Activated T-helper 17 cell treated with anti-CD3 and anti-CD28 coated beads, Interleukin-2, amount 50 U/mL, for 72 hours (primary cell): ENCODE measurements at regions not wholly inside any gene's neighbourhood (a gene's known extent, or its start where the extent isn't known, plus 50 kb on each side); places are given as distances from the start of the nearest gene placed in this dataset.

Source experiments
- ATAC-seq: fragments of 150-1000 bp; cut with Tn5 transposase; replicated peaks from 2 replicates; pipeline ENCODE4 v1.10.0; 2021; ENCODE audit warnings: mild to moderate bottlenecking, moderate library complexity
- H3K27ac Mint-ChIP-seq: one replicate; pipeline ENCODE4 v1.8.0; 2022; ENCODE audit warnings: mixed read lengths
- H3K27me3 Mint-ChIP-seq: one replicate; pipeline ENCODE4 v1.8.0; 2022; ENCODE audit warnings: mixed read lengths
- H3K36me3 Mint-ChIP-seq: one replicate; pipeline ENCODE4 v1.8.0; 2022; ENCODE audit warnings: low read depth, mild to moderate bottlenecking, mixed read lengths
- H3K4me1 Mint-ChIP-seq: one replicate; pipeline ENCODE4 v1.8.0; 2022; ENCODE audit warnings: mixed read lengths
- H3K4me3 Mint-ChIP-seq: one replicate; pipeline ENCODE4 v1.8.0; 2022; ENCODE audit warnings: mild to moderate bottlenecking, mixed read lengths
- H3K9me3 Mint-ChIP-seq: one replicate; pipeline ENCODE4 v1.8.0; 2022; ENCODE audit warnings: mixed read lengths

DNA sequence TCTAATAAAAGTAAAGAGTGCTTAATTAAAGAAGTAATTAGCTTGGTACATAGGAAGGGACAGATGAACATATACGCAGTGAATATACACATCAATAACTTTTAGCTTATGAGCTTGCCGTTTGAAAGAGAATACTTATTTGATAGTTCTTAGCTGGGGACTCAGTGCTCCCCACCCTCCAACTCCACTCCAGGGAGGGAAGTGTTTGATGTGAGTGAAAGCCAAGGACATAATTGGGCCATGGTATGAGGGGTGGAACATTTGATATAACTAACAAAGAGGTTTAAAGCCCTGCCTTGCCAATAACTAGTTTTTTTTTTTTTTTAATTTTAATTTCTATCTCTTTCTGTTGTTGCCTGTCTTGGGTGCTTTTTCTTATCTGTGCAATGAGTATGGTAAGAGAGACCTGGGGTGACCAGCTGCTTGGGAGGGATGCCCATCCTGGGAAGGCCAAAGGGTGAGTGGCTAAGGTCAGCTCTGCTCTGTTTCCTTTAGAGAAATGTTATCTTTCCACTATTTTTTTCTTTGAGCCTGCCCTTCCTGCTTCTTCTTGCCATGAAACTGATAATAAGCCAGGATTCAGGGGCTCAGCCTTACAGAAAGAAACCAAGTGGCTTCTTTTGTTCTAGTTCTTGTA lies 132.8 kb upstream of the CPSF6 start:
- Mint-ChIP-seq H3K36me3 (no peaks in the 10 kb centered on the region), H3K9me3 (no peaks in the 10 kb centered on the region), H3K27me3 (peaks cover 3% of the 10 kb centered on the region), H3K4me1 (no peaks in the 10 kb centered on the region), H3K27ac (no peak overlapping the region), H3K4me3 (no peak overlapping the region)
- ATAC-seq: no peak

DNA sequence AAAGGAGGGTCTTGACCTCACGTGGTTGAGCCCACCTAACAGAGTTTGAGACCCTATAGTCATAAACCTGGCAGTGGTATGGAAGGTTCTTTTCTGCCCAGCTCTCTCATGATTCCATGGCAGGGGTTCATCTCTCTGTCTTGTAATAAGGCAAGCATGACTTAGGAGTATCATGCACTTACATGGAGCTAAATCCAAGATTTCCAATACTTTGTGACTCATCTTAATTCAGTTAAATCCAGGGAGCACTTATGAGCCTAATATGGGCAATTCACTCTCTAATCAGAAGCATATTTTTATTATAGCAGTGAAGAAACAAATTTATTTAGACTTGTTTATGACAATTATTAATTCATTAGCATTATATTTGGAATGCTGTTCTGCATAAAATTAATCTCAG lies 131.8 kb upstream of the CPSF6 start:
- Mint-ChIP-seq H3K27ac (no peak overlapping the region), H3K4me1 (no peaks in the 10 kb centered on the region), H3K36me3 (no peaks in the 10 kb centered on the region), H3K27me3 (peaks cover 3% of the 10 kb centered on the region), H3K4me3 (no peak overlapping the region), H3K9me3 (no peaks in the 10 kb centered on the region)
- ATAC-seq: no peak

DNA sequence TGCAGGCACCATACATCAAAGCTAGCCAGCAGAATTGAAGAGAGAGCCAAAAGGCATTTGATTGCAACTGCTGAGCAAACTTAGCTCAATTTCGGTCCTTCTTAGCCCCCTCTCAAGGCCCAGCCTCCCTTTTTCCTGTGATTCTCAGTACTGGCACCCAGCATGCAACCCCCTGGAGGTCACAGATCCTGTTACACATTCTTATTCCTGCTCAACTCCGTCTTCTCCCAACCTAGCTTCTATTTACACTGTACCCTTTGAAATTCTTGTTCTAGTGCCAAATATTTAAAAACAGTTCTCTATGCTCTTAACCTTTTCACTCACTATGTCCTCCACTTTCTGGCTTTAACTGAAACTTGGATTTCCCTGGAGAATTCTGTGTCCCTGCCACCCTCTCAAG lies 131.3 kb upstream of the CPSF6 start:
- no peaks in the 10 kb centered on the region for H3K36me3 Mint-ChIP-seq
- H3K27me3 Mint-ChIP-seq: peaks cover 3% of the 10 kb centered on the region
- ATAC-seq: no peak
- H3K27ac Mint-ChIP-seq: no peak overlapping the region
- H3K9me3 Mint-ChIP-seq: no peaks in the 10 kb centered on the region
- no peak overlapping the region for H3K4me3 Mint-ChIP-seq
- no peaks in the 10 kb centered on the region for H3K4me1 Mint-ChIP-seq

DNA sequence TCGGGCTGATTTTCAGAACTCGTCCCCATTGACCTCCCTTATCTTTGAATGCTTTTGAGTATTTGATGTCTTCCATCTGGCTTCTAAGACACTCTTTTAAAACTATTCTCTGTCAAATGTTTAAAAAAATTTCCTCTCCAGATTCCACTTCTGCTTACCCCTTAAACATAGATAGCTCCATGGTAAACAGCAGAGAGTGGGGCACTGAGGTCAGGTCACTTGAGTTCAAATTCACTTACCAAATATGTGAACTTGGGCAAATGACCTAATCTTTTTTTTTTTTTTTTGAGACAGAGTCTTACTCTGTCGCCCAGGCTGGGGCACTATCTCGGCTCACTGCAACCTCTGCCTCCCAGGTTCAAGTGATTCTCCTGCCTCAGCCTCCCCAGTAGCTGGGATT lies 126.8 kb upstream of the CPSF6 start:
- ATAC-seq: no peak
- no peak overlapping the region for H3K27ac Mint-ChIP-seq
- no peaks in the 10 kb centered on the region for H3K4me1 Mint-ChIP-seq
- no peak overlapping the region for H3K4me3 Mint-ChIP-seq
- H3K36me3 Mint-ChIP-seq: no peaks in the 10 kb centered on the region
- H3K9me3 Mint-ChIP-seq: no peaks in the 10 kb centered on the region
- peaks cover 3% of the 10 kb centered on the region for H3K27me3 Mint-ChIP-seq

DNA sequence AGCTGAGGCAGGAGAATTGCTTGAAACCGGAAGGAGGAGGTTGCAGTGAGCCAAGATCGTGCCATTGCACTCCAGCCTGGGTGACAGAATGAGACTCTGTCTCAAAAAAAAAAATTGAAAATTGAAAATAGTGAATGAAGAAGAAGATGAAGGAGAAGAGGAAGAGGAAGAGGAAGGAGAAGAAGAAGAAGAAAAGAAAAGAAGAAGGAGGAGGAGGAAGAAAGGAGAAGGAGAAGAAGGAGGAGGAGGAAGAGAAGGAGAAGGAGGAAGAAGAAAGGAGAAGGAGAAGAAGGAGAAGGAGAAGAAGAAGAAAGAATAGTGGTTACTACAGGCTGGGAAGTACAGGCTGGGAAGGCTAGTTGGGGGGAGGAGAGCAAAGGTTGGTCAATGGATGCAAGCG lies 124.3 kb upstream of the CPSF6 start:
- no peaks in the 10 kb centered on the region for H3K36me3 Mint-ChIP-seq
- ATAC-seq: no peak
- H3K9me3 Mint-ChIP-seq: no peaks in the 10 kb centered on the region
- H3K4me3 Mint-ChIP-seq: no peak overlapping the region
- peaks cover 3% of the 10 kb centered on the region for H3K27me3 Mint-ChIP-seq
- H3K4me1 Mint-ChIP-seq: no peaks in the 10 kb centered on the region
- no peak overlapping the region for H3K27ac Mint-ChIP-seq

DNA sequence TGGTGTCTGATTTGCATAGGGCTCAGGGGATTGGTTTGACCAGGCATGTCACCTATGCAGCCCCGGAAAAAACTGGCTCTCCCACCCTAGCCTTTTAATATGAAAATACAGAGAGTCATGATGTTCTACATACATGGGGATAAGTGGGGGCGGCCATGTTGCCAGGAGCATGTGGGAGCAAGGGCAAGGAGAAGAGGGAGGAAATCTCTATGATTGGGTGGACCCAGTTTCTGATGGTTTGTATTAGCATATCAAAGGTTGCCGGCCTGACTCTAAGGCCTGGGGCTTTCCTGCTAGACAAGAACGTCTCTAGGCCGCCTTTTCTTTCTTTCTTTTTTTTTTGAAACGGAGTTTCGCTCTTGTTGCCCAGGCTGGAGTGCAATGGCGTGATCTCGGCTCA lies 123.4 kb upstream of the CPSF6 start:
- no peaks in the 10 kb centered on the region for H3K27me3 Mint-ChIP-seq
- no peaks in the 10 kb centered on the region for H3K9me3 Mint-ChIP-seq
- H3K4me1 Mint-ChIP-seq: no peaks in the 10 kb centered on the region
- H3K36me3 Mint-ChIP-seq: no peaks in the 10 kb centered on the region
- H3K4me3 Mint-ChIP-seq: no peak overlapping the region
- H3K27ac Mint-ChIP-seq: no peak overlapping the region
- no peak for ATAC-seq

DNA sequence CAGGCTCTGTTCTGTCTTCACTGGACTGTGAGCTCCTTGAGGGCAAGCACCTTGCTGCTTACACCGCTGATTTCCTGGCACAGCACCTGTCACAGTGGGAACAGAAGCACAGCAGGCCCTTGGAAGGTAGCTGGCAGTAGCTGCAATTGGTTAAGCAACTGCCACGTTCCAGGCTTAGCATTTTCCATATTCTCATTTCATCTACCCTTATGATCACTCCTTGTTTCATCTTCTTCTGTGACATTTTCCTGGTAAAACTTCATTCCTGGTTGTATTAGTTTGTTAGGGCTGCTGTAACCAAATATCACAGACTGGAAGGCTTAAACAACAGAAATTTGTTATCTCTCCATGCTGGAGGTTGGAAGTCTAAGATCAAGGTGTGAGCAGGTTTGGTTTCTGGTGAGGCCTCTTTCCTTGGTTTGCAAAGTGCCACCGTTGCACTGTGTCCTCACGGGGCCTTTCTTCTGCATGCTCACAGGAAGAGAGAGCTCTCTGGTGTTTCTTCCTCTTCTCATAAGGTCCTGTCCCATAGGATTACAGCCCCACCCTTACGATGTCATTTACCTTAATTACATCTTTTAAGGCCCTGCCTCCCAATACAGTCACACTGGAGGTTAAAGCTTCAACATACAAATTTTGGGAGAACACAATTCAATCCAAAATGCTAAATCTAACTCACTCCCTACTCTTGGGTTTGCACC lies 121.7 kb upstream of the CPSF6 start:
- Mint-ChIP-seq H3K4me3 (no peak overlapping the region), H3K27ac (no peak overlapping the region), H3K9me3 (no peaks in the 10 kb centered on the region), H3K4me1 (no peaks in the 10 kb centered on the region), H3K36me3 (no peaks in the 10 kb centered on the region), H3K27me3 (no peaks in the 10 kb centered on the region)
- ATAC-seq: no peak

DNA sequence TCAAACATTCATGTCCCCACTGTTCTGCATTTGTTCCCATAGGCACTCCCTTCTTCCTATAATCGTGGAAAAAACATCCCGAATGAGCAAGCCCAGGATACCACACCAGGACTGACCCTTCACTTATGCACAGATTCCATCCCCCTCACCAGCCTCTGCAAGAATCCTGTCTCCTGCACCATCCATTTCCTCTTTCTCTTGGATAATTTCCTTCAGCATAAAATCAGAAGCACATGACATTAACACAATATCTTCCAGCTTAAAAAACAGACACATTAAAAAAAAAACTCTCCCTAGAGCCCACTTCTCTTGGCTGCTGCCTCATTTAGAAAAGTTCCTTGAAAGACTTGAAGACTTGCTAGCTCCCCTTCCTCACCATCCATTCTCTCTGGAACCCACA lies 120.9 kb upstream of the CPSF6 start:
- H3K4me3 Mint-ChIP-seq: no peak overlapping the region
- no peak for ATAC-seq
- no peaks in the 10 kb centered on the region for H3K9me3 Mint-ChIP-seq
- no peaks in the 10 kb centered on the region for H3K36me3 Mint-ChIP-seq
- no peaks in the 10 kb centered on the region for H3K27me3 Mint-ChIP-seq
- no peaks in the 10 kb centered on the region for H3K4me1 Mint-ChIP-seq
- H3K27ac Mint-ChIP-seq: no peak overlapping the region

DNA sequence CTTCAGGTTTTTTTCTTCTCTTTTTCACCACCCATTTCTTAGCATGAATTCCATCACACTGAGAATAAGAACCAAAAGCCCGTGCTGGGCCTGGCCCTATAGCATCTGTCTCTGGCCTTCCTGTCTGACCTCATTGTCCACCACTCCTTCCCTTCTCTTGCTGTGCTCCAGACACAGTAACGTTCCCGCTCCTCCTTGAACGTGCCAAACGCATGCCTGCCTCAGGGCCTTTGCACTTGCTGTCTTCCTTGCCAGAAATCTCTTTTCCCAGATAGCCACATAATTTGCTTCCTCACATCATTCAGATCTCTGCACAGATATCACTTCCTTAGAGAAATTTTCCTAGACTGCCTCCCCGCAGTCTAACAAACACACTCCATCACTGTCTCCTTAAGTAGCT lies 119.6 kb upstream of the CPSF6 start:
- Mint-ChIP-seq H3K4me1 (no peaks in the 10 kb centered on the region), H3K27ac (no peak overlapping the region), H3K9me3 (no peaks in the 10 kb centered on the region), H3K36me3 (no peaks in the 10 kb centered on the region), H3K4me3 (no peak overlapping the region), H3K27me3 (no peaks in the 10 kb centered on the region)
- no peak for ATAC-seq

DNA sequence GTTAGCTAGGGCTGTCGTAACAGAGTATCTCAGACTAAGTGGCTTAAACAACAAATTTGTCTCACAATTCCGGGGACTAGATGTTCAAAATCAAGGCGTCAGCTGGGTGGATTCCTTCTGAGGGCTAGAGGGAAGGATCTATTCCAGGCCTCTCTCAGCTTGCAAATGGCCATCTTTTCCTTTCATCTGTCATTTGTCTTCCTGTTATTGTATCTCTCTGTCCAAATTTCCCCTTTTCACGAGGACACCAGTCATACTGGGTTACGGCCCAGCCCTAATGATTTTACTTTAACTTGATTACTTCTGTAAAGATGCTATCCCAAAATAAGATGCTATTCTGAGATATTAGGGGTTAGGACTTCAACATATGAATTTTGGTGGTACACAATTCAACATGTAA lies 119.0 kb upstream of the CPSF6 start:
- Mint-ChIP-seq H3K36me3 (no peaks in the 10 kb centered on the region), H3K4me3 (no peak overlapping the region), H3K27me3 (no peaks in the 10 kb centered on the region), H3K9me3 (no peaks in the 10 kb centered on the region), H3K4me1 (no peaks in the 10 kb centered on the region), H3K27ac (no peak overlapping the region)
- no peak for ATAC-seq

DNA sequence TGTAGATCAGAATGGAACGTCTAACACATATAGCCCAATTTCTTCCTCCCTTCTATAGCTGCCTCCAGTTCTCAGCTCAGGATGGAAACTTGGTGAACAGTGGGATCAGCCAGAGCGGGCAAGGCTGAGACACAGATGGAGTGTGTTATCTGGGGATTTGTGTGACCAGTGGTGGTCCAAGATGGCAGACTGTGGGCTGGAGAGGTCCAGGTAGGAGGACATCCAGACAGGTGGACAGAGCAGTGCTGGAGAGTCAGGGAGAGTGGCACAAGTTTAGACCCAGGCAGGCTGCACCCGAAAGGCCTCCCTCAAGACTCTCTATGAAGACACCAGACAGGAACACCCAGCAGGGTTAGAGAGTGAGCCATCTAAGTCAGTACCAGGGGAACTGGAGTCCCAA lies 116.1 kb upstream of the CPSF6 start:
- no peaks in the 10 kb centered on the region for H3K36me3 Mint-ChIP-seq
- ATAC-seq: no peak
- H3K4me1 Mint-ChIP-seq: no peaks in the 10 kb centered on the region
- no peaks in the 10 kb centered on the region for H3K27me3 Mint-ChIP-seq
- no peak overlapping the region for H3K27ac Mint-ChIP-seq
- H3K9me3 Mint-ChIP-seq: no peaks in the 10 kb centered on the region
- no peak overlapping the region for H3K4me3 Mint-ChIP-seq

DNA sequence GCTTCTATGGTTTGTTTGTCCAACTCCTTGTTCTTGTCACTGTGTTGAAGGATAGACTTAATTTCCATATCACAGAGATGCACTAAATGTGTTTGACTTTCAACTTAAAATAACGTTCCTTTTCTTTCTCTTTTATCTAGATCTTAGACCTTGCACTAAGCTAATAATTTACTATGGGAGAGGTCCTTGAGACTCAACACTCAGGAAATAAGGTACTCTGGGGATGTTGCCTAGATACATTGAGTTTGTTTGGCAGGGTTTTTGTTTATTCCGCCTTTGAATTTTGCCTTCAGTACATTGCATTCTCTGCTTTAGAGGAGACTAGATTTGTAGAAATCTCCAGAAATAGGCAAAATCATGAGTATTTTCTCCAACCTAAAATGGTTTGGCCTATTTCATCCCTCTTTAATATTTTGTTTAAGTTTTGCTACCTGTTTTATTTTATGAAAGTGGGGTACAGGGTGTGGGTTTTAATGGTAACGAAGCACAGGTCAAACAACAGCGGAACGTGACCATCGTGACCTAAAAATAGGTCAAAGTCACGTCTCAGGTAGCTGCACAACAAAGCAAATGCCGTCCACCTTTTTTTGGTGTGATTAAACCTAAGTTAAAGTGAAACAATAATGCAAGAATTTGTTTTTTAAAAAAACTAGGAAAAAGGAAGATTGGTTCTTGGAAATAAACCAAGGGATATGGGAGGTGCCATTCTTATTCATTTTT lies 115.3 kb upstream of the CPSF6 start:
- H3K4me1 Mint-ChIP-seq: no peaks in the 10 kb centered on the region
- no peak overlapping the region for H3K4me3 Mint-ChIP-seq
- H3K9me3 Mint-ChIP-seq: no peaks in the 10 kb centered on the region
- ATAC-seq: no peak
- H3K27ac Mint-ChIP-seq: no peak overlapping the region
- no peaks in the 10 kb centered on the region for H3K36me3 Mint-ChIP-seq
- no peaks in the 10 kb centered on the region for H3K27me3 Mint-ChIP-seq

DNA sequence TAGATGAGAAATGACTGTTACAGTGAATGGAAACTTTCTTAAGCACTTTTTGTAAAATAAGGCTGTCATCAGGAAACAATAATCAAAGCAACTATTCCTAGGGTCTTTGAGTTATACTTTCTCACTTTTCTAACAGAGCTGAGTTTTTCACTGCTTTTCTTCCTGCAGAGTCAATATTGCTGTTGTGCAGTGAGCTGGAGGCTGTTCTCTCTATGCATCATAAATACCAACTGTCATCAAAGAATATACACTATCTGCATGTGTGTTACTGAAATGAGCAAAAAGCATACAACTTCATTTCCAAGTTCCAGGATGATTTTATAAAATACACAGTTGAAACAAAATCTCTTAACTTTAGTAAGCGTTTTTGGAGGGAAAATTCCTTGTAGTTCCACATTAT lies 110.4 kb upstream of the CPSF6 start:
- no peaks in the 10 kb centered on the region for H3K36me3 Mint-ChIP-seq
- H3K4me1 Mint-ChIP-seq: no peaks in the 10 kb centered on the region
- H3K4me3 Mint-ChIP-seq: no peak overlapping the region
- no peaks in the 10 kb centered on the region for H3K9me3 Mint-ChIP-seq
- no peak overlapping the region for H3K27ac Mint-ChIP-seq
- ATAC-seq: no peak
- peaks cover 5% of the 10 kb centered on the region for H3K27me3 Mint-ChIP-seq

DNA sequence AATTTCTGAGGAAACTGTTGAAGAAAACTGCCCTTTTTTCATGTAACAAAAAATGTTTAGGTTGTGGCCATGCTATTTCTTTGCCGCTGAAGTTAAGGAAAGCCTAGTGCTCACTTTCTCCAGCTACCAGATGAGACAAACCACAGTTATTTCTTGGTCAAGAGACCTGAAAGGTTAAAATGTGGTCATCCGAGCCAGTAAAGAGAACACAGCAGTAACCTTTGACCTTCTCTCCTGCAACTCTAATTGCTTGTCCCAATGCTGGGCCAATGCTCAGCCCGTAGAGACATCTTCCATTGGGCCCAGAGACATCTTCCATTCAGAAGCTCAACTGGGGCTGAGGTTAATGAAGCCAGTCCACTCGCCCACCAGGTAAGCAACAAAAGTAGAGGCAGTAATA lies 109.8 kb upstream of the CPSF6 start:
- Mint-ChIP-seq H3K4me3 (no peak overlapping the region), H3K27me3 (peaks cover 7% of the 10 kb centered on the region), H3K27ac (no peak overlapping the region), H3K9me3 (no peaks in the 10 kb centered on the region), H3K36me3 (no peaks in the 10 kb centered on the region), H3K4me1 (no peaks in the 10 kb centered on the region)
- ATAC-seq: no peak

DNA sequence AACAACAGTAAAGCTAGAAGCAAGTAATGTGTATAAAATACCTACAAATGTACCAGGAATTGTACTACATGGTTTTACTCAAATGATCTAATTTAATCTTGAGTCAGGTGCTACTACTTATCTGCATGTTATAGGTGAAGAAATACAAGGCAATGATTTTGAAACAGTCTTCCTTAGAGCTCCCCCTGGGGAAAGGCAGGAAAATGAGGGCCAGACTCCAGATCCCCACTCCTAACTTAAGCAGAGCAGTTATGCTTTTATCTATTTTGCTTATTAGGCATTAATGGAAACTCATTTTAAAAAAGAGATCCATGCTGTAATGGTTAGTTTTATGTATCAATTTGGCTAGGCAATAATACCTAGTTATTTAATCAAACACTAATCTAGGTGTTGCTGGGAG lies 109.3 kb upstream of the CPSF6 start:
- H3K36me3 Mint-ChIP-seq: no peaks in the 10 kb centered on the region
- peaks cover 7% of the 10 kb centered on the region for H3K27me3 Mint-ChIP-seq
- H3K4me3 Mint-ChIP-seq: no peak overlapping the region
- ATAC-seq: no peak
- no peaks in the 10 kb centered on the region for H3K4me1 Mint-ChIP-seq
- H3K9me3 Mint-ChIP-seq: no peaks in the 10 kb centered on the region
- no peak overlapping the region for H3K27ac Mint-ChIP-seq
